ENCODE measurements at regions not wholly inside any gene's neighbourhood (a gene's known extent, or its start where the extent isn't known, plus 50 kb on each side); places are given as distances from the start of the nearest gene placed in this dataset.
"Not testable (repeated sequence)": the region's sequence is repeated elsewhere in the genome, so short reads cannot be mapped to it uniquely, and the experiment has no call there.

- no peak for DNase-seq (ENCODE audit: low read depth in 1 of 2, low spot score in 1 of 2)
These were observed 515.4 kb downstream of the RAB38 start for GRCh38 chr11:87659807-87660206.

GRCh38 chr11:87645626-87646025 lies 529.6 kb downstream of the RAB38 start:
- no peak for DNase-seq (ENCODE audit: low read depth in 1 of 2, low spot score in 1 of 2)

GRCh38 chr11:87639753-87640364 lies 535.4 kb downstream of the RAB38 start:
- no peak for DNase-seq (ENCODE audit: low read depth in 1 of 2, low spot score in 1 of 2)

- DNase-seq (ENCODE audit: low read depth in 1 of 2, low spot score in 1 of 2): no peak
These were observed 540.2 kb downstream of the RAB38 start for GRCh38 chr11:87635001-87635400.

- no peak for DNase-seq (ENCODE audit: low read depth in 1 of 2, low spot score in 1 of 2)
These were observed 540.9 kb downstream of the RAB38 start for GRCh38 chr11:87634331-87634730.

- DNase-seq (ENCODE audit: low read depth in 1 of 2, low spot score in 1 of 2): no peak
These were observed 546.3 kb downstream of the RAB38 start for GRCh38 chr11:87628957-87629356.

GRCh38 chr11:87628026-87628580 lies 547.1 kb downstream of the RAB38 start:
- no peak for DNase-seq (ENCODE audit: low read depth in 1 of 2, low spot score in 1 of 2)

- not testable (repeated sequence) for DNase-seq (ENCODE audit: low read depth in 1 of 2, low spot score in 1 of 2)
These were observed 551.5 kb downstream of the RAB38 start for GRCh38 chr11:87623531-87624365.

- DNase-seq (ENCODE audit: low read depth in 1 of 2, low spot score in 1 of 2): no peak
These were observed 558.7 kb downstream of the RAB38 start for GRCh38 chr11:87616511-87616910.

- DNase-seq (ENCODE audit: low read depth in 1 of 2, low spot score in 1 of 2): no peak
These were observed 566.6 kb downstream of the TMEM135 start for GRCh38 chr11:87604350-87604749.

GRCh38 chr11:87603887-87604286 lies 566.2 kb downstream of the TMEM135 start:
- no peak for DNase-seq (ENCODE audit: low read depth in 1 of 2, low spot score in 1 of 2)

- no peak for DNase-seq (ENCODE audit: low read depth in 1 of 2, low spot score in 1 of 2)
These were observed 565.0 kb downstream of the TMEM135 start for GRCh38 chr11:87602776-87603175.

- DNase-seq (ENCODE audit: low read depth in 1 of 2, low spot score in 1 of 2): no peak
These were observed 563.2 kb downstream of the TMEM135 start for GRCh38 chr11:87600938-87601337.

GRCh38 chr11:87597725-87598124 lies 560.0 kb downstream of the TMEM135 start:
- no peak for DNase-seq (ENCODE audit: low read depth in 1 of 2, low spot score in 1 of 2)

GRCh38 chr11:87596176-87596575 lies 558.4 kb downstream of the TMEM135 start:
- no peak for DNase-seq (ENCODE audit: low read depth in 1 of 2, low spot score in 1 of 2)

- DNase-seq (ENCODE audit: low read depth in 1 of 2, low spot score in 1 of 2): no peak
These were observed 551.3 kb downstream of the TMEM135 start for GRCh38 chr11:87589082-87589481.

- not testable (repeated sequence) for DNase-seq (ENCODE audit: low read depth in 1 of 2, low spot score in 1 of 2)
These were observed 547.9 kb downstream of the TMEM135 start for GRCh38 chr11:87585613-87586012.

GRCh38 chr11:87583931-87584330 lies 546.2 kb downstream of the TMEM135 start:
- no peak for DNase-seq (ENCODE audit: low read depth in 1 of 2, low spot score in 1 of 2)

GRCh38 chr11:87575088-87575487 lies 537.4 kb downstream of the TMEM135 start:
- DNase-seq (ENCODE audit: low read depth in 1 of 2, low spot score in 1 of 2): no peak

GRCh38 chr11:87574193-87574592 lies 536.5 kb downstream of the TMEM135 start:
- no peak for DNase-seq (ENCODE audit: low read depth in 1 of 2, low spot score in 1 of 2)

- no peak for DNase-seq (ENCODE audit: low read depth in 1 of 2, low spot score in 1 of 2)
These were observed 536.0 kb downstream of the TMEM135 start for GRCh38 chr11:87573708-87574107.

GRCh38 chr11:87572881-87573280 lies 535.1 kb downstream of the TMEM135 start:
- no peak for DNase-seq (ENCODE audit: low read depth in 1 of 2, low spot score in 1 of 2)

Data from activated T-helper 1 cell treated with anti-CD3 and anti-CD28 coated beads, Interleukin-2, amount 50 U/mL, for 16 hours (primary cell).